ENCODE measurements at regions not wholly inside any gene's neighbourhood (a gene's known extent, or its start where the extent isn't known, plus 50 kb on each side); places are given as distances from the start of the nearest gene placed in this dataset.

- no peak for TF ChIP-seq CTCF (conservative IDR thresholded peaks at IDR 0.05; ENCODE audit: low read length)
- no peak for DNase-seq (ENCODE audit: low read depth)
- no peak overlapping the region for H3K4me3 ChIP-seq (ENCODE audit: low read length)
These were observed 76.1 kb upstream of the LIN7C start for GRCh38 chr11:27582621-27583020.

DNA sequence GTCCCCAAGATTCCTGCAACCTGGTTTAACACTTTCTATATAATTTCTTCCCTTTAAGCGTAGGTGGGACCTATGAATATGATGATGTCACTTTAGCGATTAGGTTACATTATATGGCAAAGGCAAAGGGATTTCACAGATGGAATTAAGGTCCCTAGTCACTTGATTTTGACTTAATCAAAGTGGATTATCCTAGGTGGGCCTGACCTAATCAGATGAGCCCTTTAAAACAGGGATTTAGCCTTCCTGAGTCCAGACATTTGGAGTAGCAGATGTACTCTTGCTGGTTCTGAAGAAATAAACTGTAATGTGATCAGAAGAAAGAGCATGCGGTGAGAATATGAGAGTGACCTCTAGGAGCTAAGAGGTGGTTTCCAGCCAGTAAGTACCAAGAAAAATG is 67.8 kb upstream of the LIN7C start:
- TF ChIP-seq CTCF (conservative IDR thresholded peaks at IDR 0.05; ENCODE audit: low read length), result no peak
- DNase-seq (ENCODE audit: low read depth), result no peak
- no peak overlapping the region for H3K4me3 ChIP-seq (ENCODE audit: low read length)

DNA sequence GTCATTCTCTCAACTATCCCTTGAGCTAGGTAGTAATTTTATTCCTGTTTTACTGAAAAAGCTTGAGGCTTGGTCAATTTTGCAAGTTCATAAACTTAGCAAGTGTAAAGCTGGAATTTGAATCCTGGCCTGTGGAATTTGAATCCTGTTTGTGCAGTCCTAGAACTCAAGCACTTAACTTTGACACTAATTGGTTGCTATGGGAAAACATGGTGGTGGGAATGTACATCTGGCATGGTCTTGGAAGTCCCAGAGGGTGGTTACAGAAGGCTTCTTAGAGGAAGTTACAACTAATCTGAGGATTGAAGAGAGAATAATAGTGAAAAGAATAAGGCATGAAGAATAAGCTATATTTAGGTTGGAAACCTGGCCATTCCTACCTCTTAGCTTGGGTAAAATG is 66.5 kb upstream of the LIN7C start:
- DNase-seq (ENCODE audit: low read depth), result peak; percentile 12
- no peak overlapping the region for H3K4me3 ChIP-seq (ENCODE audit: low read length)

GRCh38 chr11:27571154-27571810 is 64.7 kb upstream of the LIN7C start:
- H3K4me3 ChIP-seq (ENCODE audit: low read length), result no peak overlapping the region
- no peak for TF ChIP-seq CTCF (conservative IDR thresholded peaks at IDR 0.05; ENCODE audit: low read length)
- peak; percentile 84 for DNase-seq (ENCODE audit: low read depth)

More for the DNA sequence above, 66.5 kb upstream of the LIN7C start:
- TF ChIP-seq CTCF (conservative IDR thresholded peaks at IDR 0.05; ENCODE audit: low read length), result no peak

GRCh38 chr11:27570542-27570941 is 64.0 kb upstream of the LIN7C start:
- no peak for TF ChIP-seq CTCF (conservative IDR thresholded peaks at IDR 0.05; ENCODE audit: low read length)
- no peak for DNase-seq (ENCODE audit: low read depth)

GRCh38 chr11:27563641-27564040 is 57.1 kb upstream of the LIN7C start:
- no peak for DNase-seq (ENCODE audit: low read depth)
- no peak overlapping the region for H3K4me3 ChIP-seq (ENCODE audit: low read length)
- no peak for TF ChIP-seq CTCF (conservative IDR thresholded peaks at IDR 0.05; ENCODE audit: low read length)

More at GRCh38 chr11:27570542-27570941, 64.0 kb upstream of the LIN7C start:
- H3K4me3 ChIP-seq (ENCODE audit: low read length), result no peak overlapping the region

- no peak for TF ChIP-seq CTCF (conservative IDR thresholded peaks at IDR 0.05; ENCODE audit: low read length)
- DNase-seq (ENCODE audit: low read depth), result peak; percentile 23
- no peak overlapping the region for H3K4me3 ChIP-seq (ENCODE audit: low read length)
These were observed 56.6 kb upstream of the LIN7C start for GRCh38 chr11:27563201-27563600.

Data from AG10803 (cell line).